ENCODE measurements at regions not wholly inside any gene's neighbourhood (a gene's known extent, or its start where the extent isn't known, plus 50 kb on each side); places are given as distances from the start of the nearest gene placed in this dataset.

DNA sequence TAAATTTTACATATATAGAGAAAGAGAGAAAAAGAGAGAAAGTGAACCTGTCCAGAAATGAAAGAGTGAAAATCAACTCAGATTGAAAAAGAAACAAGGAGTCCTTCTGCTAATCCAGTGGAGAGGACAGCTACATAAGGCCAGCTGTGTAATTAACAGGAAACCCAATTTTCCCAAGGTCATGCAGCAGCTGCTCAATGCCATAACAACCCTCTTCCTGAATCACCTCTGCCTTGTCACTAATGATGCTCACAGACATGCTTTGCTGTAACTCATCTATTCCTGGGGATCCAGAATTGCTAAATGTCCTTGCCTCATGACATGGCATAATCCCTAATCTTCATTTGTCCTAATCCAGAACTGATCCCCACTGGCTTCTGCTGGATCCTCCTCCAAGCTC lies 288.6 kb downstream of the NEBL start:
- Histone ChIP-seq H3K36me3 (no peaks in the 10 kb centered on the region), H3K27me3 (no peaks in the 10 kb centered on the region), H3K4me3 (ENCODE audit: low read depth, low read length) (no peak overlapping the region), H3K9me3 (no peaks in the 10 kb centered on the region), H3K4me1 (no peaks in the 10 kb centered on the region)
- TF ChIP-seq, protein P1, sequence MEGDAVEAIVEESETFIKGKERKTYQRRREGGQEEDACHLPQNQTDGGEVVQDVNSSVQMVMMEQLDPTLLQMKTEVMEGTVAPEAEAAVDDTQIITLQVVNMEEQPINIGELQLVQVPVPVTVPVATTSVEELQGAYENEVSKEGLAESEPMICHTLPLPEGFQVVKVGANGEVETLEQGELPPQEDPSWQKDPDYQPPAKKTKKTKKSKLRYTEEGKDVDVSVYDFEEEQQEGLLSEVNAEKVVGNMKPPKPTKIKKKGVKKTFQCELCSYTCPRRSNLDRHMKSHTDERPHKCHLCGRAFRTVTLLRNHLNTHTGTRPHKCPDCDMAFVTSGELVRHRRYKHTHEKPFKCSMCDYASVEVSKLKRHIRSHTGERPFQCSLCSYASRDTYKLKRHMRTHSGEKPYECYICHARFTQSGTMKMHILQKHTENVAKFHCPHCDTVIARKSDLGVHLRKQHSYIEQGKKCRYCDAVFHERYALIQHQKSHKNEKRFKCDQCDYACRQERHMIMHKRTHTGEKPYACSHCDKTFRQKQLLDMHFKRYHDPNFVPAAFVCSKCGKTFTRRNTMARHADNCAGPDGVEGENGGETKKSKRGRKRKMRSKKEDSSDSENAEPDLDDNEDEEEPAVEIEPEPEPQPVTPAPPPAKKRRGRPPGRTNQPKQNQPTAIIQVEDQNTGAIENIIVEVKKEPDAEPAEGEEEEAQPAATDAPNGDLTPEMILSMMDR (IDR thresholded peaks at IDR 0.05; ENCODE audit: low read depth, low read length) = no peak
- DNase-seq = no peak

DNA sequence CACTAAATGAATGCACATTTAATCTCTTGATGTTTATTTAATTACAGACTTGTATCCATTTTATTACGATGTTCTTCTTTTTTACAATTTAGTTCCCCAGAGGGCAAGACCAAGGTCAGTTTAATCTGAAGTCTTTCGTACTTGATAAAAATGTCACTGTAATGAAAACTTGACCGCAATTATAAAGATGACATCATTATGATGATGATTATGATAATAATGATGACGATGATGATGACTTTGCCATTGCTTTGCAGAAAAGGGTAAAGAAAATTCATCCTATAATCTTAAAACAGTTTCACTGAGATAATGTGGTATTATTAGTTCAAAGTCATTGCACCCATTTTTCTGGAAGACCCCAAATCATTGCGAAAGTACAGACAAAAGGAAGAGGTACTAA lies 290.1 kb downstream of the NEBL start:
- Histone ChIP-seq H3K4me1 (no peaks in the 10 kb centered on the region), H3K27me3 (no peaks in the 10 kb centered on the region), H3K9me3 (no peaks in the 10 kb centered on the region), H3K36me3 (no peaks in the 10 kb centered on the region), H3K4me3 (ENCODE audit: low read depth, low read length) (no peak overlapping the region)
- DNase-seq = no peak
- TF ChIP-seq, protein P1 (IDR thresholded peaks at IDR 0.05; ENCODE audit: low read depth, low read length) = no peak

DNA sequence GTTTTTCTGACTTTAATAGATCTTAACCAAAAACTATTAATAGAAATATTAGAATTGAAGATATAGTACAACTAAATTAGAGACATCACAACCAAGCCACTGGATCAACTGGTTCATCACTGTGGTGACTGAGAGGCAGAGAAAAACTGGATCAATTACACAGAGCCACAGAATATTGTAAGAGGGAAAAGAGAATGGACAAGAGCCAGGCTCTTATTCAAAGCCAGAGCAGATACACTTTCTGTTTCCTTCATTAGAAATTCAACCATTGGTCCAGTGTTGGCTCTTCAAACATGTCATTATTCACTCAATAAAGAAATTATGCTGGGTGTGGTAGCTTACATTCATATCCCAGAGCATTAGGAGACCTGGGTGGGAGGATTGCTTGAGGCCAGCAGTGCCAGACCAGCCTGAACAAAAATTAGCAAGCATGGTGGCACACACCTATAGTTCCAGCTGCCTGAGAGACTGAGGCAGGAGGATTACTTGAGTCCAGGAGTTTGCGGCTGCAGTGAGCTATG lies 295.1 kb downstream of the NEBL start:
- DNase-seq = no peak
- no peaks in the 10 kb centered on the region for H3K27me3 ChIP-seq
- H3K9me3 ChIP-seq = no peaks in the 10 kb centered on the region
- TF ChIP-seq, protein P1 (IDR thresholded peaks at IDR 0.05; ENCODE audit: low read depth, low read length) = no peak
- no peak overlapping the region for H3K4me3 ChIP-seq (ENCODE audit: low read depth, low read length)
- H3K4me1 ChIP-seq = peaks cover 4% of the 10 kb centered on the region; the same call in 1 of the 2 replicates
- no peaks in the 10 kb centered on the region for H3K36me3 ChIP-seq

DNA sequence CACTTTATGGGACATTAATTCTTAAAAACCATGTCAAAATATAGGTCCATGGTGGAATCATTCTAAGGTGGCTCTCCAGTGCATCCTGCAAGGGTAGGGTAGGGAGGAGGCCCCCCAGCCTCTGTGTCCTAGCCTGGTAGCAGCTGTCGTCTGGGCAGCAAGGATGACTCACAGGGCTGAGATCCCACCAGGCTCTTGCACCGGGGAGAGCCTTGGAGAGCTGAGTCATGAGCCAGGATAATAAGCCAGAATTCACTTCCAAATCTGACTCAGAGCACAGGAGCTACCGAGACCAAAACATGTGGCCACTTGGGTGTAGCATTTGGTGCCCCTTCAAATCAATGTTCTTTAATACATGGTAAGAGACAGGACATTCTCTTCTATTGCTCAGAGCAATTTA lies 298.5 kb downstream of the NEBL start:
- Histone ChIP-seq H3K4me3 (ENCODE audit: low read depth, low read length) (no peak overlapping the region), H3K36me3 (no peaks in the 10 kb centered on the region), H3K27me3 (no peaks in the 10 kb centered on the region), H3K9me3 (no peaks in the 10 kb centered on the region), H3K4me1 (peaks cover 4% of the 10 kb centered on the region; the same call in 1 of the 2 replicates)
- TF ChIP-seq, protein P1 (IDR thresholded peaks at IDR 0.05; ENCODE audit: low read depth, low read length) = no peak
- peak; percentile 76 for DNase-seq

DNA sequence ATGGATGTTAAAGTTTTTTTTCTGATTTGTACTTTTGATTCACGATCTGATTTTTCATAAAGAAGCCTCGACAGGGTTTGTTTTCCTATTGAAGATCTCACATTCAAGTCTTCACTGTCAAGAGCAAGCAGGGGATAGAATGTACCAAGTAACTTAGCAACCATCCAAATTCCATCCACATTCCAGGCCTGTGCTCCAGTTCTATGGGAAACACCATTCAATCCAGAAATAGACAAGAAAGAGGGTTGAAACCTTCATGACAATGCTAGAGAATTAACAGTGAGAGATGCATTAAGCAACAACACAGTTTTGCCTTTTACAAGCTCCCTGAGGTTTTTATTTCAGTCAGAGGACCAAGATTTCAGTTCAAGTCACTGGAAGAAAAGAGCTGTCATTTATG lies 300.2 kb downstream of the NEBL start:
- TF ChIP-seq, protein P1 (IDR thresholded peaks at IDR 0.05; ENCODE audit: low read depth, low read length) = no peak
- Histone ChIP-seq H3K36me3 (no peaks in the 10 kb centered on the region), H3K27me3 (no peaks in the 10 kb centered on the region), H3K4me3 (ENCODE audit: low read depth, low read length) (no peak overlapping the region), H3K9me3 (no peaks in the 10 kb centered on the region), H3K4me1 (peaks cover 4% of the 10 kb centered on the region; the same call in 1 of the 2 replicates)
- DNase-seq = no peak

DNA sequence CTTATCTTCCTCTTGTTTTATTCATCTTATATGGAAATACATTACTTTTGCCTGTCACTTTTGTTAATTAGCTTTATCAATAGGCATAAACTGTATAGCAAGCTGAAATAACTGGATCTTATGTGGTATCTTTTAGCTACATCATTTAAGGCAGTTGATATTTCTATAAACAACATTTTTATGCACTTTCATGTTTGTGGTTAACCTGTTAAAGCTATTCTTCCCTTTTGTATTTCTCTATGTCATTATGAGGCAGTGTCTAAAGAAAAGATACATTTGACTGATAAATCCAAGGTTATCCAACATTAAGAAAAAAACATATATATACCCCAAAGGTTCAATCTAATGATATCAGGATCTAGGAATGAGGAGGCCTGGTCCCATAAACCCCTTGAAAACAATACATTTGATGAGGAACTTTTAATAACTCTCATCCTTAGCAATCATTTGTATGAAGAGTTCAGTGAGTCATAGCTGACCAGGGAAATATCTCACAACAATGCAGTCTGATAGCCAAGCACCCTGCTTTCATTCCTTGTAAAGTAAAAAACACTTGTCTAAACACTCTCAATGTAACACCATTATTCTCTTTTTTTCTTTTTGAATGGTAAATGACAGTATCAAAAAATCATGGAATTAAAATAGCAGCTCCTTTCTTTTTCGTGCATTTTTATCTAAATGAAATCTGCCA lies 300.9 kb downstream of the NEBL start:
- no peak for DNase-seq
- Histone ChIP-seq H3K36me3 (no peaks in the 10 kb centered on the region), H3K4me3 (ENCODE audit: low read depth, low read length) (no peak overlapping the region), H3K4me1 (peaks cover 4% of the 10 kb centered on the region; the same call in 1 of the 2 replicates), H3K27me3 (no peaks in the 10 kb centered on the region), H3K9me3 (no peaks in the 10 kb centered on the region)
- TF ChIP-seq, protein P1 (IDR thresholded peaks at IDR 0.05; ENCODE audit: low read depth, low read length) = no peak

Data from BE2C (cell line).